Ishikawa (cell line): ENCODE measurements at regions not wholly inside any gene's neighbourhood (a gene's known extent, or its start where the extent isn't known, plus 50 kb on each side); places are given as distances from the start of the nearest gene placed in this dataset.

Experiments used
- CEBPB ChIP-seq: IDR thresholded peaks from 2 replicates; pipeline ENCODE4 v1.6.1; 2012
- CREB1 ChIP-seq: IDR thresholded peaks from 2 replicates; pipeline ENCODE4 v1.6.1; 2012; ENCODE audit warnings: low read depth
- EGR1 ChIP-seq: IDR thresholded peaks from 2 replicates; pipeline ENCODE4 v1.6.1; 2012
- EP300 ChIP-seq: IDR thresholded peaks from 2 replicates; pipeline ENCODE4 v1.6.1; 2012; ENCODE audit warnings: borderline replicate concordance
- FOXM1 ChIP-seq: IDR thresholded peaks from 2 replicates; pipeline ENCODE4 v1.6.1; 2012; ENCODE audit warnings: low read depth, borderline replicate concordance
- NFIC ChIP-seq: IDR thresholded peaks from 2 replicates; pipeline ENCODE4 v1.6.1; 2012
- RAD21 ChIP-seq: IDR thresholded peaks from 2 replicates; pipeline ENCODE4 v1.6.1; 2012; ENCODE audit warnings: low read depth
- TAF1 ChIP-seq: IDR thresholded peaks from 2 replicates; pipeline ENCODE4 v1.6.1; 2012; ENCODE audit warnings: low read depth, mild to moderate bottlenecking
- TCF12 ChIP-seq: IDR thresholded peaks from 2 replicates; pipeline ENCODE4 v1.6.1; 2012; ENCODE audit warnings: low read depth
- TEAD4 ChIP-seq: IDR thresholded peaks from 2 replicates; pipeline ENCODE4 v1.6.1; 2012
- YY1 ChIP-seq: IDR thresholded peaks from 2 replicates; pipeline ENCODE4 v1.6.1; 2012; ENCODE audit warnings: low read depth
- ZBTB7A ChIP-seq: IDR thresholded peaks from 2 replicates; pipeline ENCODE4 v1.6.1; 2012; ENCODE audit warnings: low read depth
- TF ChIP-seq, protein P1 (sequence below): IDR thresholded peaks from 2 replicates; pipeline ENCODE4 v1.6.1; 2012; ENCODE audit warnings: low read depth, mild to moderate bottlenecking
- TF ChIP-seq, protein P2 (sequence below): IDR thresholded peaks from 2 replicates; pipeline ENCODE4 v1.6.1; 2012
- TF ChIP-seq, protein P3 (sequence below): IDR thresholded peaks from 2 replicates; pipeline ENCODE4 v1.6.1; 2012

DNA sequence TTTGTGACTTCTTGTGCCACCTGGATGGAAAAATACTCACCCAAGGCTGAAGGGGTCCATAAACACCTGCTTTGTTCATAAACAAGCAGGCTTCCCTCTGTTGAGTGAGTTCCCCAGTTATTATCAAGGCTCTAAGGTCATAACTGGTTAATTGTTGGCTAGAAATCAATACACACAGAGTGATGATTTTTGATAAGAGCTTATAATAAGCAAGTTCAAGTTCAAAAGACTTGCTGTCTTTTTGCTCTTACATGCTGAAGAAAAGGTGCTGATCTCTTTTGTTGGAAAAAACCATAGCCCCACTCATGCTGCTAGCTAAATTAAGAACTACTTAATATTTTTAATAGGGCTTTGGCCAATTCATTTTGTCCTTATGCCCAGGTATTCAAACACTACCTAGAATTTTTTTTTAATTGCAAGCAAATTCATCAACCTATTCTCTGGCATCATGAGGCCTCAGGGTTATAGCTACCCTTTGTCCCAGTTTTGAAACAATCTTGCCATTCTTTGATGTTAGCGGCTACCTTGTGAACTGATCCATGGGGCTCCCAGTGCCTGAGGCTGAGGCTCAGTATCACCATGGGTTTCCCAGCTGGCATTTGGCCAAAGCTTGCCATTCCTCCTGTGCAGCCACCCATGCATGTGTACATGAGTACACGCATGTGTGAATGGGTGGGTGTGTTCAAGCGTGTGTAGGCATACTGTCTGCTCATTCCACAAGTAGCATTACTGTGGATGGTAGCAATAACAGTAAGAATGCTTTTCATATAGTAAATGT is 127.6 kb upstream of the LPP start:
- TF ChIP-seq TAF1 (no peak), CEBPB (peak; percentile 76), NFIC (peak; percentile 99), RAD21 (peak; percentile 32; the same call in 1 of the 2 replicates), YY1 (no peak), ZBTB7A (no peak), CREB1 (no peak), EP300 (peak; percentile 85; the same call in 1 of the 2 replicates), TCF12 (peak; percentile 88), EGR1 (no peak), FOXM1 (no peak; the same call in 1 of the 2 replicates), TEAD4 (peak; percentile 97)
- TF ChIP-seq, protein P1, sequence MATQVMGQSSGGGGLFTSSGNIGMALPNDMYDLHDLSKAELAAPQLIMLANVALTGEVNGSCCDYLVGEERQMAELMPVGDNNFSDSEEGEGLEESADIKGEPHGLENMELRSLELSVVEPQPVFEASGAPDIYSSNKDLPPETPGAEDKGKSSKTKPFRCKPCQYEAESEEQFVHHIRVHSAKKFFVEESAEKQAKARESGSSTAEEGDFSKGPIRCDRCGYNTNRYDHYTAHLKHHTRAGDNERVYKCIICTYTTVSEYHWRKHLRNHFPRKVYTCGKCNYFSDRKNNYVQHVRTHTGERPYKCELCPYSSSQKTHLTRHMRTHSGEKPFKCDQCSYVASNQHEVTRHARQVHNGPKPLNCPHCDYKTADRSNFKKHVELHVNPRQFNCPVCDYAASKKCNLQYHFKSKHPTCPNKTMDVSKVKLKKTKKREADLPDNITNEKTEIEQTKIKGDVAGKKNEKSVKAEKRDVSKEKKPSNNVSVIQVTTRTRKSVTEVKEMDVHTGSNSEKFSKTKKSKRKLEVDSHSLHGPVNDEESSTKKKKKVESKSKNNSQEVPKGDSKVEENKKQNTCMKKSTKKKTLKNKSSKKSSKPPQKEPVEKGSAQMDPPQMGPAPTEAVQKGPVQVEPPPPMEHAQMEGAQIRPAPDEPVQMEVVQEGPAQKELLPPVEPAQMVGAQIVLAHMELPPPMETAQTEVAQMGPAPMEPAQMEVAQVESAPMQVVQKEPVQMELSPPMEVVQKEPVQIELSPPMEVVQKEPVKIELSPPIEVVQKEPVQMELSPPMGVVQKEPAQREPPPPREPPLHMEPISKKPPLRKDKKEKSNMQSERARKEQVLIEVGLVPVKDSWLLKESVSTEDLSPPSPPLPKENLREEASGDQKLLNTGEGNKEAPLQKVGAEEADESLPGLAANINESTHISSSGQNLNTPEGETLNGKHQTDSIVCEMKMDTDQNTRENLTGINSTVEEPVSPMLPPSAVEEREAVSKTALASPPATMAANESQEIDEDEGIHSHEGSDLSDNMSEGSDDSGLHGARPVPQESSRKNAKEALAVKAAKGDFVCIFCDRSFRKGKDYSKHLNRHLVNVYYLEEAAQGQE = no peak
- TF ChIP-seq, protein P2, sequence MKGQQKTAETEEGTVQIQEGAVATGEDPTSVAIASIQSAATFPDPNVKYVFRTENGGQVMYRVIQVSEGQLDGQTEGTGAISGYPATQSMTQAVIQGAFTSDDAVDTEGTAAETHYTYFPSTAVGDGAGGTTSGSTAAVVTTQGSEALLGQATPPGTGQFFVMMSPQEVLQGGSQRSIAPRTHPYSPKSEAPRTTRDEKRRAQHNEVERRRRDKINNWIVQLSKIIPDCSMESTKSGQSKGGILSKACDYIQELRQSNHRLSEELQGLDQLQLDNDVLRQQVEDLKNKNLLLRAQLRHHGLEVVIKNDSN = peak; percentile 17; the same call in 1 of the 2 replicates
- TF ChIP-seq, protein P3, sequence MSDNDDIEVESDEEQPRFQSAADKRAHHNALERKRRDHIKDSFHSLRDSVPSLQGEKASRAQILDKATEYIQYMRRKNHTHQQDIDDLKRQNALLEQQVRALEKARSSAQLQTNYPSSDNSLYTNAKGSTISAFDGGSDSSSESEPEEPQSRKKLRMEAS = peak; percentile 69

DNA sequence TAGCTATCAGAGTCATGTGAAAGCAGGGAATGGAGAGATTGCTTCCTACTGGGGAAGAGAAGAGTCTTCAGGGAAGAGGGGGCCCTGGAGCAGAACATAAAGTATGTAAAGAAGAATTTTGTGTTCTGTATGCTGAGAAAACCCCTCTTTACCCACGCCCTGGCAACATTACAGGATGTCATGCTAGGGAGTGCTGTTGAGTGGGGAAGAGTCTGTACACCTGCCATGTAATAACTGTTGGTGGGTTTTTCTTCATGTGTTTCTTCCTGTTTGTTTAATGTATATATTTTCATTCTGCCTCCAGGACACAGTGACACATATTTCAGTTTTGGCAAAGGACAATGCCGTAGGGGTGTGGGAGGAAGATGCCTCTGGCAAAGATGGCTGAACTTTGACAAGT is 122.8 kb upstream of the LPP start:
- TF ChIP-seq, protein P2 = no peak
- TF ChIP-seq RAD21 (no peak), NFIC (no peak), ZBTB7A (no peak), EP300 (no peak), TCF12 (no peak), CEBPB (no peak), CREB1 (no peak), FOXM1 (no peak), TEAD4 (no peak), TAF1 (no peak), YY1 (no peak), EGR1 (no peak)
- TF ChIP-seq, protein P1 = no peak
- TF ChIP-seq, protein P3 = no peak

DNA sequence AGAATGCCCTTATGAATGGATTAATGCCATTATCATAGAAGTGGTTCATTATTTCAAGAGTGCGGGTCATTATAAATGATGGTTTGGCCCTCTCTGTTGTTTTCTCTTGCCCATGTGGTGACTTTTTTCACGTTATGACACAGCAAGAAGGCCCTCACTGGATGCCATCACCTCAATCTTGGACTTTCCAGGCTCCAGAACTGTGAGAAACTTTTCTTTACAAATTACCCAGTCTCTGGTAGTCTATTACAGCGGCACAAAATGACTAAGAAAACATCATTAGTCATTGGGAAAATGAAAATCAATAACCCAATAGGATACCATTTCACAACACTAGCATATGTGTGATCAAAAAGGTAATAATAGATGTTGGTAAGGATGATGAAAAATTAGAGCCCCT is 119.0 kb upstream of the LPP start:
- no peak for TF ChIP-seq EP300

DNA sequence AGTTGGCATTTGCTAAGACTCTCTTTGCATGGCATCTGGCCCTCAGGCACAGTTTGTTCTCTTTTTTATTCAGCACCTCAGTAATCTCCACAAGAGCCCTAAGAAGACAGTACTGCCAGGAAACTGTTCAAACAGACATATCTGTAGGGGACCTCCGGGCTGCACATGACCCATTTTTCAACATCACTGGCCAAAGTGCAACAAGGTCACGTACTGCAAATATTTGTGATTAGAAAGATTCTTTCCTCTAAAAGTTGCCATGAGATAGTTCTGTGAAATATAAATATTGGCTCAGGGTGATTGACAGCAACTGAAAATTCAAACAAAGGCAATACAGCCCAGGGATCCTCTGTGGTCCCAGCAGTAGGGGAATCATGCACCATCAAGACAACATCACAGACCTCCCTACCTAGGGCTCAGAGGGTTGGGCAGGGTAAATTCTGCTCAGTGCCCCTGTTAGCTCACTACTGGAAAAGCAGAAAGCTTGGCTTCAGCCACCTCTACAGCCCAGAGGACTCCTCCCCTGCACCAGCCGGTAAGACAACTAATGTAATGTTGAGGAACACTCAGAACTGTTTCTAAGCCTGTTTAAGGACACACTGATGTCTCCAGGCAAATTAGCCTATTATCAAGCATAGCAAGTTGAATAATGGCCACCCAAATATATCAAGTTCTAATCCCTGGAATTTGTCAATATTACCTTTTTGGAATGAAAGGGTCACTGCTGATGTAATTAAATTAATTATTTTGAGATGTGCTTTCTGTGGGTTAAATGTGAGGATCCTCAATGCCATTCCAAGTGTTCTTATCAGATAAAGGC is 117.4 kb upstream of the LPP start:
- TF ChIP-seq TCF12 = no peak
- TF ChIP-seq YY1 = no peak
- TF ChIP-seq TAF1 = no peak
- TF ChIP-seq ZBTB7A = no peak
- no peak for TF ChIP-seq NFIC
- no peak for TF ChIP-seq EP300
- no peak for TF ChIP-seq TEAD4
- TF ChIP-seq, protein P3 = no peak
- TF ChIP-seq EGR1 = no peak
- TF ChIP-seq FOXM1 = no peak

DNA sequence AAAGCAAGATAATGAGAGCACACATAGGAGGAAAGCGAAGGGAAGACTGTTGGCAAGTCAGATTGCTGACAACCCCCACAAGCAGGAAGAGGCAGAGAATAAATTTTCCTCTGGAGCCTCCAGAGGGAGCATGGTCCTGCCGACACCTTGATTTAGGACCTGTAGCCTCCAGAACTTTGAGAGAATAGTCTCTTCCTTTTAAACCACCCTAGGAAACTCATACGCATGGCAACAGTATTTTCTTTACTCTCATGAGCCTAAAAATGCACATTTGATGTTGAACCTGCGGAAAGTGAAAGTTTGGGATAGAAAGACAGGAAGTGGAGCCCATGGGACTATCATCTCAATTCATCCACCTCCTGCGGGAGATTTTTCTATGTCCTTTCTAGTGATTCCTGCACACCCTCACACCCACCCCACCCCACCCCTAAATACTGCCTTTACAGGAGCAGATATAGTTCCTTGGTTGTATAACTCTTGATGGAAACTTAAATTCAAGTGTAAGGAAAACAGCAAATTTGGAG is 116.7 kb upstream of the LPP start:
- TF ChIP-seq, protein P2 = no peak
- peak; percentile 73 for TF ChIP-seq RAD21
